OCI-LY7 (cell line): ENCODE measurements at regions not wholly inside any gene's neighbourhood (a gene's known extent, or its start where the extent isn't known, plus 50 kb on each side); places are given as distances from the start of the nearest gene placed in this dataset.

Experiments used
- EZH2phosphoT487 ChIP-seq: fragments of 200-600 bp; sonication (generic); IDR thresholded peaks from 2 replicates; pipeline ENCODE4 v1.6.1; 2018; ENCODE audit warnings: low read depth, borderline replicate concordance, mild to moderate bottlenecking, mixed run types, antibody characterized with exemption, low read length, moderate library complexity, mixed read lengths
- TF ChIP-seq, protein P1 (sequence below): fragments of 200-600 bp; sonication (generic); conservative IDR thresholded peaks from 2 replicates; pipeline ENCODE4 v1.5.1; 2014; ENCODE audit warnings: mild to moderate bottlenecking, antibody characterized with exemption, low read length, moderate library complexity, mixed read lengths

DNA sequence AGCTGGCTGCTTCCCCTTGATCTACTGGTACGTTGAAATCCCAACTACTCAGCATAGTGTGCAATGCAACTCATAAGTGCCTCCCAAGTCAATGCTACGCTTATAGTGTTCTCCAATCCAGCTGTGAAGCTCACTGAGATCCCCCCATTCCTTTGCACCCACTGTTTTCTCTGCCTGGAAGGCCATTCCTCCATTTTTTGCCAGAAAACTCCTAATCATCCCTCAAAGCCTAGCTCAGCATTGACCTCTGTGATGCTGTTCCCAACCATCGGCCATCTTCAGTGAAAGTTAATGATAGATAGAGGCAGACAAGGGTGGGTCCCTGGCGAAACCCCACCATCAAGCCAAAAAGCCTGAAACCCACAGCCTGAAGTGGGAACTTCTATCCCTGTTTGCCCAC is 211.0 kb downstream of the ENC1 start:
- TF ChIP-seq, protein P1, sequence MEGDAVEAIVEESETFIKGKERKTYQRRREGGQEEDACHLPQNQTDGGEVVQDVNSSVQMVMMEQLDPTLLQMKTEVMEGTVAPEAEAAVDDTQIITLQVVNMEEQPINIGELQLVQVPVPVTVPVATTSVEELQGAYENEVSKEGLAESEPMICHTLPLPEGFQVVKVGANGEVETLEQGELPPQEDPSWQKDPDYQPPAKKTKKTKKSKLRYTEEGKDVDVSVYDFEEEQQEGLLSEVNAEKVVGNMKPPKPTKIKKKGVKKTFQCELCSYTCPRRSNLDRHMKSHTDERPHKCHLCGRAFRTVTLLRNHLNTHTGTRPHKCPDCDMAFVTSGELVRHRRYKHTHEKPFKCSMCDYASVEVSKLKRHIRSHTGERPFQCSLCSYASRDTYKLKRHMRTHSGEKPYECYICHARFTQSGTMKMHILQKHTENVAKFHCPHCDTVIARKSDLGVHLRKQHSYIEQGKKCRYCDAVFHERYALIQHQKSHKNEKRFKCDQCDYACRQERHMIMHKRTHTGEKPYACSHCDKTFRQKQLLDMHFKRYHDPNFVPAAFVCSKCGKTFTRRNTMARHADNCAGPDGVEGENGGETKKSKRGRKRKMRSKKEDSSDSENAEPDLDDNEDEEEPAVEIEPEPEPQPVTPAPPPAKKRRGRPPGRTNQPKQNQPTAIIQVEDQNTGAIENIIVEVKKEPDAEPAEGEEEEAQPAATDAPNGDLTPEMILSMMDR, result no peak
- no peak for TF ChIP-seq EZH2phosphoT487
